ENCODE measurements at regions not wholly inside any gene's neighbourhood (a gene's known extent, or its start where the extent isn't known, plus 50 kb on each side); places are given as distances from the start of the nearest gene placed in this dataset.

GRCh38 chr12:126847005-126847629, 1419.9 kb upstream of the TMEM132C start:
- no peaks in the 10 kb centered on the region for H3F3A ChIP-seq (replicated peaks; ENCODE audit: low read depth)
- Mint-ChIP-seq H3K36me3 (ENCODE audit: low read depth) (peaks cover 42% of the 10 kb centered on the region), H3K27me3 (ENCODE audit: insufficient read depth, low read depth, poor library complexity) (peaks cover under 1% of the 10 kb centered on the region), H3K27ac (no peak overlapping the region), H3K4me3 (no peak overlapping the region), H3K4me1 (no peaks in the 10 kb centered on the region), H3K9me3 (peaks cover 100% of the 10 kb centered on the region)
- no peaks in the 10 kb centered on the region; the same call in 1 of the 2 replicates for H3K36me3 ChIP-seq (ENCODE audit: insufficient read depth)
- H2AFZ ChIP-seq: no peak overlapping the region
- no peak for DNase-seq (ENCODE audit: low spot score)
- no peaks in the 10 kb centered on the region for H3K79me2 ChIP-seq (replicated peaks; ENCODE audit: insufficient read depth)
- H3K4me1 ChIP-seq (ENCODE audit: insufficient read depth): no peaks in the 10 kb centered on the region
- no peak overlapping the region for H3K4me2 ChIP-seq
- no peaks in the 10 kb centered on the region for H3K27me3 ChIP-seq (ENCODE audit: insufficient read depth)
- H3K9me2 ChIP-seq (ENCODE audit: insufficient read depth): no peaks in the 10 kb centered on the region
- ATAC-seq: no peak
- no peak overlapping the region for H3K27ac ChIP-seq (ENCODE audit: low read depth)
- H3K4me3 ChIP-seq: no peak overlapping the region
- TF ChIP-seq JUNB (IDR thresholded peaks at IDR 0.05; ENCODE audit: unreplicated experiment) (no peak), NANOG (IDR thresholded peaks at IDR 0.05; ENCODE audit: borderline replicate concordance) (no peak), ZNF462 (CRISPR knock-in tag; IDR thresholded peaks at IDR 0.05) (no peak), ZNF114 (CRISPR knock-in tag; IDR thresholded peaks at IDR 0.05) (no peak), EZH2phosphoT487 (IDR thresholded peaks at IDR 0.05; ENCODE audit: unreplicated experiment) (no peak), ZNF331 (CRISPR knock-in tag; IDR thresholded peaks at IDR 0.05; ENCODE audit: low read depth) (no peak), EZH2 (IDR thresholded peaks at IDR 0.05; ENCODE audit: low read depth, unreplicated experiment) (no peak), CREB1 (CRISPR knock-in tag; IDR thresholded peaks at IDR 0.05; ENCODE audit: low read depth) (no peak), POLR2AphosphoS5 (IDR thresholded peaks at IDR 0.05; ENCODE audit: low read depth) (no peak), CTCF (conservative IDR thresholded peaks at IDR 0.05; ENCODE audit: low read depth in 2 of 2) (no peak), REST (IDR thresholded peaks at IDR 0.05; ENCODE audit: unreplicated experiment) (no peak)
- TF ChIP-seq, protein P1, sequence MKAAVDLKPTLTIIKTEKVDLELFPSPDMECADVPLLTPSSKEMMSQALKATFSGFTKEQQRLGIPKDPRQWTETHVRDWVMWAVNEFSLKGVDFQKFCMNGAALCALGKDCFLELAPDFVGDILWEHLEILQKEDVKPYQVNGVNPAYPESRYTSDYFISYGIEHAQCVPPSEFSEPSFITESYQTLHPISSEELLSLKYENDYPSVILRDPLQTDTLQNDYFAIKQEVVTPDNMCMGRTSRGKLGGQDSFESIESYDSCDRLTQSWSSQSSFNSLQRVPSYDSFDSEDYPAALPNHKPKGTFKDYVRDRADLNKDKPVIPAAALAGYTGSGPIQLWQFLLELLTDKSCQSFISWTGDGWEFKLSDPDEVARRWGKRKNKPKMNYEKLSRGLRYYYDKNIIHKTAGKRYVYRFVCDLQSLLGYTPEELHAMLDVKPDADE (IDR thresholded peaks at IDR 0.05): no peak
- no peaks in the 10 kb centered on the region for H4K20me1 ChIP-seq (replicated peaks; ENCODE audit: insufficient read depth)
